OCI-LY7 (cell line): ENCODE measurements at regions not wholly inside any gene's neighbourhood (a gene's known extent, or its start where the extent isn't known, plus 50 kb on each side); places are given as distances from the start of the nearest gene placed in this dataset.

Experiments
- BruUV-seq: library from RNA; stranded (reverse); fragments of 400-500 nt; replicated peaks from 2 replicates; lab custom pipeline; 2021; lab: Mats Ljungman, UMichigan
- CTCF ChIA-PET: fragments of 300-600 bp; sonication (Branson Sonifier 250); formaldehyde crosslinking; loops from one replicate; lab custom pipeline; 2022; ENCODE audit warnings: antibody characterized with exemption; ENCODE audit not compliant: unreplicated experiment; lab: Charles Lee
- POLR2A ChIA-PET: fragments of 300-600 bp; sonication (Branson Sonifier 250); formaldehyde crosslinking; loops from one replicate; lab custom pipeline; 2022; ENCODE audit warnings: antibody characterized with exemption; lab: Charles Lee
- DNase-seq: peaks from one replicate; pipeline ENCODE4 v3.0.0-alpha.2; 2015; ENCODE audit warnings: low spot score
- H2AFZ ChIP-seq: fragments of 200-600 bp; sonication (generic), shearing (Covaris generic); 2 replicates; pipeline ENCODE4 v1.6.1; 2014; ENCODE audit warnings: mild to moderate bottlenecking, antibody characterized with exemption, low read length, moderate library complexity
- H3K27ac ChIP-seq: fragments of 200-600 bp; sonication (generic); 2 replicates; pipeline ENCODE4 v1.5.1; 2014; ENCODE audit warnings: mixed run types, low read depth, mild to moderate bottlenecking, moderate library complexity, low read length, inconsistent platforms; ENCODE audit not compliant: poor library complexity, severe bottlenecking
- H3K36me3 ChIP-seq: fragments of 200-600 bp; sonication (generic); 2 replicates; pipeline ENCODE4 v1.6.1; 2014; ENCODE audit warnings: mild to moderate bottlenecking, antibody characterized with exemption, low read length, moderate library complexity, mixed read lengths; ENCODE audit not compliant: insufficient read depth
- H3K4me1 ChIP-seq: fragments of 200-600 bp; sonication (generic); 2 replicates; pipeline ENCODE4 v1.5.1; 2014; ENCODE audit warnings: mild to moderate bottlenecking, low read length; ENCODE audit not compliant: insufficient read depth, poor library complexity, severe bottlenecking
- H3K4me2 ChIP-seq: fragments of 200-600 bp; sonication (generic); 2 replicates; pipeline ENCODE4 v1.6.1; 2014; ENCODE audit warnings: mild to moderate bottlenecking, low read length
- H3K4me3 ChIP-seq: fragments of 200-600 bp; sonication (generic); 2 replicates; pipeline ENCODE4 v1.5.1; 2014; ENCODE audit warnings: mild to moderate bottlenecking, low read depth, low read length; ENCODE audit not compliant: poor library complexity, severe bottlenecking
- H3K79me2 ChIP-seq: fragments of 200-600 bp; sonication (generic); 2 replicates; pipeline ENCODE4 v1.6.1; 2016; ENCODE audit warnings: low read depth, mild to moderate bottlenecking, low read length, moderate library complexity, mixed read lengths; ENCODE audit not compliant: insufficient read depth
- H3K9me2 ChIP-seq: fragments of 200-600 bp; sonication (generic); 2 replicates; pipeline ENCODE4 v1.6.1; 2016; ENCODE audit warnings: mild to moderate bottlenecking, low read length, mixed read lengths; ENCODE audit not compliant: insufficient read depth
- H3K9me3 ChIP-seq: fragments of 200-600 bp; sonication (generic); 2 replicates; pipeline ENCODE4 v1.6.1; 2014; ENCODE audit warnings: mild to moderate bottlenecking, mixed run types, low read length, mixed read lengths
- H4K20me1 ChIP-seq: fragments of 200-600 bp; sonication (generic); 2 replicates; pipeline ENCODE4 v1.6.1; 2014; ENCODE audit warnings: mild to moderate bottlenecking, antibody characterized with exemption, low read length, moderate library complexity, mixed read lengths; ENCODE audit not compliant: insufficient read depth
- EZH2phosphoT487 ChIP-seq: fragments of 200-600 bp; sonication (generic); IDR thresholded peaks from 2 replicates; pipeline ENCODE4 v1.6.1; 2018; ENCODE audit warnings: low read depth, borderline replicate concordance, mild to moderate bottlenecking, mixed run types, antibody characterized with exemption, low read length, moderate library complexity, mixed read lengths
- intact Hi-C: fragments of 100-400 bp; cut with micrococcal nuclease; formaldehyde crosslinking; loops from one replicate; pipeline ENCODE4 v1.10.0; 2022; ENCODE audit not compliant: unreplicated experiment
- TF ChIP-seq, protein P1 (sequence below): fragments of 200-600 bp; sonication (generic); conservative IDR thresholded peaks from 2 replicates; pipeline ENCODE4 v1.5.1; 2014; ENCODE audit warnings: mild to moderate bottlenecking, antibody characterized with exemption, low read length, moderate library complexity, mixed read lengths

DNA sequence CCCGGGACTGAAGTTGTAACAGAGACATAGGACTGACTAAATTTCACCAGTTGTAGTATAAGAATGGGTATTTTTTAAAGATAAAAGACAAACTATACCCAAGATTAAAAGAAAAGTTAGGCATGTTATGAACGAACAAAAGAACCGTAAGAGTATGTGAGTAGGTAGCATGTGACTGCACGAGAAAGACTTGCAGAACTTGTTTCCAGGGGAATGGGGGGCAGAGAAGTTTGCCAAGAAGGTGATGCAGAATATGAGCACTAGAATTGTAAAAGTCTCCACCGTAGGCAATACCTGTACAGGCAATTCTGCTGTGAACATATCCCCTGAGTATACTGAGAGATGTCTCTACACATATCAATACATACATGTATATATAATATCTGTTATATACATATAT lies 614.7 kb downstream of the PRELID2 start:
- H3K36me3 ChIP-seq: no peaks in the 10 kb centered on the region
- TF ChIP-seq EZH2phosphoT487: no peak
- TF ChIP-seq, protein P1, sequence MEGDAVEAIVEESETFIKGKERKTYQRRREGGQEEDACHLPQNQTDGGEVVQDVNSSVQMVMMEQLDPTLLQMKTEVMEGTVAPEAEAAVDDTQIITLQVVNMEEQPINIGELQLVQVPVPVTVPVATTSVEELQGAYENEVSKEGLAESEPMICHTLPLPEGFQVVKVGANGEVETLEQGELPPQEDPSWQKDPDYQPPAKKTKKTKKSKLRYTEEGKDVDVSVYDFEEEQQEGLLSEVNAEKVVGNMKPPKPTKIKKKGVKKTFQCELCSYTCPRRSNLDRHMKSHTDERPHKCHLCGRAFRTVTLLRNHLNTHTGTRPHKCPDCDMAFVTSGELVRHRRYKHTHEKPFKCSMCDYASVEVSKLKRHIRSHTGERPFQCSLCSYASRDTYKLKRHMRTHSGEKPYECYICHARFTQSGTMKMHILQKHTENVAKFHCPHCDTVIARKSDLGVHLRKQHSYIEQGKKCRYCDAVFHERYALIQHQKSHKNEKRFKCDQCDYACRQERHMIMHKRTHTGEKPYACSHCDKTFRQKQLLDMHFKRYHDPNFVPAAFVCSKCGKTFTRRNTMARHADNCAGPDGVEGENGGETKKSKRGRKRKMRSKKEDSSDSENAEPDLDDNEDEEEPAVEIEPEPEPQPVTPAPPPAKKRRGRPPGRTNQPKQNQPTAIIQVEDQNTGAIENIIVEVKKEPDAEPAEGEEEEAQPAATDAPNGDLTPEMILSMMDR: no peak
- POLR2A ChIA-PET: no interaction called here
- no peaks in the 10 kb centered on the region for H3K79me2 ChIP-seq
- CTCF ChIA-PET: no interaction called here
- H3K27ac ChIP-seq: no peak overlapping the region
- BruUV-seq: no TSS peak
- no peaks in the 10 kb centered on the region for H3K4me1 ChIP-seq
- H3K4me3 ChIP-seq: no peak overlapping the region
- H2AFZ ChIP-seq: no peak overlapping the region
- no peaks in the 10 kb centered on the region for H3K9me3 ChIP-seq
- intact Hi-C loops: no loop called here
- no peak for DNase-seq
- H4K20me1 ChIP-seq: no peaks in the 10 kb centered on the region
- no peak overlapping the region for H3K4me2 ChIP-seq
- H3K9me2 ChIP-seq: no peaks in the 10 kb centered on the region

DNA sequence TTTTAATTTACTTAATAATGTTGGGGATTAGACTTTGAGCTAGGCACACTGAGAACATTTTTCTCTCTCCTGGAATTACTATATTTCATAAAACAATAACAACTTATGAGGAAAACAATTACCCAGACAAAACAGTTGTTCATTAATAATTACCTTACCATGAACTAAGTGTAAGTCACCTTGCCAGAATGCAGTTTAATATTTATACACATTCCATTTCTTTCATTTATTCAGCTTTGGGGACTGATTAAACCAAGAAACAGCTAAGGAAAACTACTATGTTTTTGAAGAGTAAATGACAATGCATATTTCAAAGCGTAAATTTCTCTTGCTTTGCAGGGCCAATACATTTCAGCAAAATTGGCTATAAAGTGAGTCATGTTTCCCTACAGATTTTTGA lies 616.2 kb downstream of the PRELID2 start:
- Histone ChIP-seq H4K20me1 (no peaks in the 10 kb centered on the region), H3K4me2 (no peak overlapping the region), H3K9me2 (no peaks in the 10 kb centered on the region), H3K36me3 (no peaks in the 10 kb centered on the region), H2AFZ (no peak overlapping the region), H3K4me1 (no peaks in the 10 kb centered on the region), H3K9me3 (no peaks in the 10 kb centered on the region), H3K79me2 (no peaks in the 10 kb centered on the region), H3K4me3 (no peak overlapping the region), H3K27ac (no peak overlapping the region)
- BruUV-seq: no TSS peak
- intact Hi-C loops: no loop called here
- POLR2A ChIA-PET: interaction anchor here (0.7 kb wide), 1 partner anchor 801 kb away, joined by 3 read pairs; no protein-coding TSS in a partner anchor
- CTCF ChIA-PET: no interaction called here
- TF ChIP-seq, protein P1: no peak
- no peak for TF ChIP-seq EZH2phosphoT487
- DNase-seq: no peak

DNA sequence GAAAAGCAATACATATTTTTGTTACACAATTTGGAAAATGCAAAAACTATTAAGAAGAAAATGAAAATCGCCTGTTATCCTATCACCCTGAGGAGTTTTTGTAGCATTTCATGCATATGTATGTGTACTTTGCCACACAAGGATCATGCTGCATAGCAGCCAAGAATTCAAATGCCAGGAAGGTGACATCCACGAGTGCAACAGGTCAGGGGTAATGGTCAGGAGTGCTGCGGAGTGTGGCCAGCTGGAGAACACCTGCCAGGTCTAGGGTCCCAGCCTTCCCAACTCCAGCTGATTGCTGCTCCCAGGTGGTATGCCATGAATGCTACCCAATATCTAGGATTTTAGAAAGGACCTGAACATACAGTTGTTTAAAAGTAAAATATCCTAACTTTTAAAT lies 617.1 kb downstream of the PRELID2 start:
- Histone ChIP-seq H3K27ac (no peak overlapping the region), H3K79me2 (no peaks in the 10 kb centered on the region), H3K9me3 (no peaks in the 10 kb centered on the region), H3K36me3 (no peaks in the 10 kb centered on the region), H3K4me2 (no peak overlapping the region), H2AFZ (no peak overlapping the region), H3K4me1 (no peaks in the 10 kb centered on the region), H3K9me2 (no peaks in the 10 kb centered on the region), H4K20me1 (no peaks in the 10 kb centered on the region), H3K4me3 (no peak overlapping the region)
- ChIA-PET POLR2A (no interaction called here), CTCF (no interaction called here)
- intact Hi-C loops: no loop called here
- no peak for TF ChIP-seq EZH2phosphoT487
- TF ChIP-seq, protein P1: no peak
- BruUV-seq: no TSS peak
- no peak for DNase-seq
